ENCODE measurements at regions not wholly inside any gene's neighbourhood (a gene's known extent, or its start where the extent isn't known, plus 50 kb on each side); places are given as distances from the start of the nearest gene placed in this dataset.

DNA sequence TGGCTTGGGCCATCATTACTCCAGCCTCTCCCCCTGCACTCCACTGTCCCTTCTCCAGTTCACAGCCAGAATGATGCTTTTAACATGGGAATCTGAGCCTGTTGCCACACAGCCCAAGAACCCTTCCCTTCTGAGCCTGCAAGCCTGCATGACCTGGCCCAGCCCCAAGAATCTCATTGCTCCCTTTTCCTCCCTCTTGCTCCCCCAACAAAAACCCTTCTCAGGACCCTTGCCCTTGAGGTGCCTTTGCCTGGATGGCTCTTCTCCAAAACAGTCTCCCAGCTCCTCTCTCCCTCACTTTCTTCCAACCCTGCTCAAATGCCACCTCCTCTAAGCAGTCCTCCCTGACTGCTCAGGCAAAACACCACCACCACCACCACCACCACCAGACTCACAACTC lies 157.2 kb downstream of the ANKRD60 start:
- DNase-seq (ENCODE audit: low read depth in 1 of 2, low spot score in 1 of 2) (no peak), FAIRE-seq (no peak), ATAC-seq (no peak)
- no peak overlapping the region for H3K4me3 ChIP-seq
- ChIA-PET POLR2A (no interaction called here), CTCF (interaction anchor here (0.7 kb wide), 1 partner anchor 15 kb away, joined by 3 read pairs; no protein-coding TSS in a partner anchor)
- no peaks in the 10 kb centered on the region for H3K9me3 ChIP-seq
- TF ChIP-seq ZFP36 (IDR thresholded peaks at IDR 0.05; ENCODE audit: borderline replicate concordance, partially characterized antibody) = peak; percentile 44
- no peak for TF ChIP-seq HEYL (CRISPR knock-in tag; IDR thresholded peaks at IDR 0.05)
- peaks cover 8% of the 10 kb centered on the region; the same call in 2 of the 3 replicates for H3K4me1 ChIP-seq
- no peak overlapping the region for H3K4me2 ChIP-seq
- no peak overlapping the region for H3K27ac ChIP-seq

DNA sequence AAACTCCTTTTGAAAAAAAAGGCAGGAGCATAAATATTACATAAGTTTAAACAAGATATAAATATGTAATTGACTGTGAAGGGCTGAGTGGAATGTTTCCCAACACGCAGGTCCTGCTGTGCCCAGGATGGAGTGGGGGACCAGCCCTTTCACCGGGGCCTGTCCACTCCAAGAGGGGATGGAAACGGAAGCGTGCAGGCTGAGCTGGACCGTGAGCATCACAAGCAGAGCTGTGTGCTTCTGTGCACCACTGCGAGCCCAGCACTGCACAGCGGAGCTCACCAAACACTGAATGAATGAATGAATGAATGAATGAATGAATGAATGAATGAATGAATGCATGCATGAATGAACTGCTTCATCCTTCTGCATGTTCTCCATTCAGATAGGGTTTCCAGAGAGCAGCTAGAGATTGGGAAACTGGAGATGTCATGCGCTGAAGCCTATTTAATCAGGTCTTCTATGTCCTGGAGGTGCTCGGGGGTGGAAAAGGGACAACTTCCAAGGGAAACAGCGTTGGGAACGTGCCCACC lies 157.7 kb downstream of the ANKRD60 start:
- no peak for FAIRE-seq
- Histone ChIP-seq H3K27ac (no peak overlapping the region), H3K4me3 (no peak overlapping the region), H3K4me1 (peaks cover 14% of the 10 kb centered on the region), H3K9me3 (no peaks in the 10 kb centered on the region), H3K4me2 (no peak overlapping the region)
- CTCF ChIA-PET = interaction anchor here (0.7 kb wide), 1 partner anchor 16 kb away, joined by 3 read pairs; no protein-coding TSS in a partner anchor
- TF ChIP-seq NR3C1 (IDR thresholded peaks at IDR 0.05) = no peak
- no peak for TF ChIP-seq MAZ (IDR thresholded peaks at IDR 0.05; ENCODE audit: borderline replicate concordance, low read depth, low read length)
- no peak for TF ChIP-seq HMGXB4 (CRISPR knock-in tag; IDR thresholded peaks at IDR 0.05; ENCODE audit: borderline replicate concordance)
- no peak for TF ChIP-seq KDM5A (IDR thresholded peaks at IDR 0.05)
- no peak for TF ChIP-seq CHD4 (IDR thresholded peaks at IDR 0.05; ENCODE audit: borderline replicate concordance)
- no peak for TF ChIP-seq NFE2L2 (conservative IDR thresholded peaks at IDR 0.05; ENCODE audit: low read length)
- no peak for TF ChIP-seq FOXS1 (CRISPR knock-in tag; IDR thresholded peaks at IDR 0.05)
- TF ChIP-seq PBX3 (IDR thresholded peaks at IDR 0.05) = no peak
- TF ChIP-seq FOSL2 (IDR thresholded peaks at IDR 0.05) = no peak
- TF ChIP-seq FOSL2 (CRISPR knock-in tag; IDR thresholded peaks at IDR 0.05) = no peak
- TF ChIP-seq CHD2 (IDR thresholded peaks at IDR 0.05; ENCODE audit: low read length, partially characterized antibody) = no peak
- TF ChIP-seq CEBPB (IDR thresholded peaks at IDR 0.05) = no peak
- TF ChIP-seq, protein P1, sequence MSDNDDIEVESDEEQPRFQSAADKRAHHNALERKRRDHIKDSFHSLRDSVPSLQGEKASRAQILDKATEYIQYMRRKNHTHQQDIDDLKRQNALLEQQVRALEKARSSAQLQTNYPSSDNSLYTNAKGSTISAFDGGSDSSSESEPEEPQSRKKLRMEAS (IDR thresholded peaks at IDR 0.05) = no peak
- TF ChIP-seq ZSCAN20 (CRISPR knock-in tag; IDR thresholded peaks at IDR 0.05) = no peak
- TF ChIP-seq, protein P2, sequence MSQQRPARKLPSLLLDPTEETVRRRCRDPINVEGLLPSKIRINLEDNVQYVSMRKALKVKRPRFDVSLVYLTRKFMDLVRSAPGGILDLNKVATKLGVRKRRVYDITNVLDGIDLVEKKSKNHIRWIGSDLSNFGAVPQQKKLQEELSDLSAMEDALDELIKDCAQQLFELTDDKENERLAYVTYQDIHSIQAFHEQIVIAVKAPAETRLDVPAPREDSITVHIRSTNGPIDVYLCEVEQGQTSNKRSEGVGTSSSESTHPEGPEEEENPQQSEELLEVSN (IDR thresholded peaks at IDR 0.05; ENCODE audit: borderline replicate concordance, low read depth) = no peak
- no peak for TF ChIP-seq GATA3 (IDR thresholded peaks at IDR 0.05; ENCODE audit: borderline replicate concordance)
- TF ChIP-seq CBX2 (IDR thresholded peaks at IDR 0.05; ENCODE audit: borderline replicate concordance, low read depth) = no peak
- TF ChIP-seq ELK1 (IDR thresholded peaks at IDR 0.05; ENCODE audit: low read depth, low read length) = no peak
- TF ChIP-seq RCOR1 (IDR thresholded peaks at IDR 0.05; ENCODE audit: low read depth, low read length) = no peak
- no peak for TF ChIP-seq TFCP2L1 (CRISPR knock-in tag; IDR thresholded peaks at IDR 0.05)
- 61% methylated on average over 11 of the region's 11 CpGs for WGBS (ENCODE audit: missing lambda C conversion rate)
- POLR2A ChIA-PET = interaction anchor here (0.5 kb wide), 1 partner anchor 9 kb away, joined by 4 read pairs; no protein-coding TSS in a partner anchor
- DNase-seq (ENCODE audit: low read depth in 1 of 2, low spot score in 1 of 2) = no peak
- no peak for ATAC-seq

Data from A549 (cell line).